ENCODE measurements at regions not wholly inside any gene's neighbourhood (a gene's known extent, or its start where the extent isn't known, plus 50 kb on each side); places are given as distances from the start of the nearest gene placed in this dataset.

DNA sequence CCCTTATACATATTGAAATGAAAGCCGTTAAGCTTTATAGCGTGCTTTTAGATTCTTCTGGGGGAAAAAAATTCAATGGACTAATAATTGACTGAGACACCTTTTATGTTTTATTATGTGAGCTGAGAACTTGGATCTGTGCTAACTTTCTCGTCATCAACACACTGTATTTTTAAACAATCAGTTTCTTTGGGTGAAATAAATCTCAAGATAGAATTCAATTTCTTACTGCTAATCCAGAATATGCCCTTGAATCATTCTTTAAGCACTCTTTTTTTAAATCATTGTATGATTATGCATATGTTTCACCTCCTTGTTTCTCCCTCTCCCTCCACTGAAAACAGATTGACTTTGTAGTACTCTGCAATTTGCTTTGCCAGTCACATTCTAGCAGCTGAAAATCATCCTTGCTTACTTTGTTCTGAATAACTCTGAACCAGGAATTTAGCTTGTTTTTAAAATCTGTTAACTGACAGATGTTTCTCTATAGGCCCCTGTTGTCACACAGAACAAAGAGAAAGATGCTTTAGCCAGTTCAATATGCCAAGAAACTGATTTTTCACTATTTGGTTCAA, 81.5 kb downstream of the SLIT2 start (continued):
- TF ChIP-seq ZC3H10 (CRISPR knock-in tag; IDR thresholded peaks at IDR 0.05) (no peak), SNAI2 (CRISPR knock-in tag; IDR thresholded peaks at IDR 0.05) (no peak), ESRRG (CRISPR knock-in tag; IDR thresholded peaks at IDR 0.05) (no peak), ISL1 (CRISPR knock-in tag; IDR thresholded peaks at IDR 0.05) (no peak), OSR1 (CRISPR knock-in tag; IDR thresholded peaks at IDR 0.05) (no peak)
- TF ChIP-seq, protein P1, sequence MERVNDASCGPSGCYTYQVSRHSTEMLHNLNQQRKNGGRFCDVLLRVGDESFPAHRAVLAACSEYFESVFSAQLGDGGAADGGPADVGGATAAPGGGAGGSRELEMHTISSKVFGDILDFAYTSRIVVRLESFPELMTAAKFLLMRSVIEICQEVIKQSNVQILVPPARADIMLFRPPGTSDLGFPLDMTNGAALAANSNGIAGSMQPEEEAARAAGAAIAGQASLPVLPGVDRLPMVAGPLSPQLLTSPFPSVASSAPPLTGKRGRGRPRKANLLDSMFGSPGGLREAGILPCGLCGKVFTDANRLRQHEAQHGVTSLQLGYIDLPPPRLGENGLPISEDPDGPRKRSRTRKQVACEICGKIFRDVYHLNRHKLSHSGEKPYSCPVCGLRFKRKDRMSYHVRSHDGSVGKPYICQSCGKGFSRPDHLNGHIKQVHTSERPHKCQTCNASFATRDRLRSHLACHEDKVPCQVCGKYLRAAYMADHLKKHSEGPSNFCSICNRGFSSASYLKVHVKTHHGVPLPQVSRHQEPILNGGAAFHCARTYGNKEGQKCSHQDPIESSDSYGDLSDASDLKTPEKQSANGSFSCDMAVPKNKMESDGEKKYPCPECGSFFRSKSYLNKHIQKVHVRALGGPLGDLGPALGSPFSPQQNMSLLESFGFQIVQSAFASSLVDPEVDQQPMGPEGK (CRISPR knock-in tag; IDR thresholded peaks at IDR 0.05; ENCODE audit: borderline replicate concordance) = no peak

DNA sequence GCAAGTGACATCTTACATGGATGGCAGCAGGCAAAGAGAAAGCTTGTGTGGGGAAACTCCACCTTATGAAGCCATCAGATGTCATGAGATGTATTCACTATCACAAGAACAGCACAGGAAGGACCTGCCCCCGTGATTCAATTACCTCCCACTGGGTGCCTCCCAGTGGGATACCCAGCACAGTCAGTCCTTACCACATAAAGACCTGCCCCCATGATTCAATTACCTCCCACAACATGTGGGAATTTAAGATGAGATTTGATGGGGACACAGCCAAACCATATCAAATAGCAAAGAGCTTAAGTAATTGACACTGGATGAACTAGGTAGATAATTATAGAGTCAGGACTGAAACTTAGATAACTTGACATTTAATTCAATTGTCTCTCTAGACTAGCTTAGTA, 85.6 kb downstream of the SLIT2 start:
- ATAC-seq = peak; percentile 32
- TF ChIP-seq ZFP30 (CRISPR knock-in tag; IDR thresholded peaks at IDR 0.05) = no peak
- no peak for TF ChIP-seq OSR1 (CRISPR knock-in tag; IDR thresholded peaks at IDR 0.05)
- TF ChIP-seq ESRRG (CRISPR knock-in tag; IDR thresholded peaks at IDR 0.05) = no peak
- no peak for TF ChIP-seq RARB (CRISPR knock-in tag; IDR thresholded peaks at IDR 0.05)
- TF ChIP-seq CSRNP3 (CRISPR knock-in tag; IDR thresholded peaks at IDR 0.05) = no peak
- no peak for TF ChIP-seq ARNTL (CRISPR knock-in tag; IDR thresholded peaks at IDR 0.05; ENCODE audit: borderline replicate concordance, low read depth)
- TF ChIP-seq ZNF565 (CRISPR knock-in tag; conservative IDR thresholded peaks at IDR 0.05; ENCODE audit: low read depth) = no peak

DNA sequence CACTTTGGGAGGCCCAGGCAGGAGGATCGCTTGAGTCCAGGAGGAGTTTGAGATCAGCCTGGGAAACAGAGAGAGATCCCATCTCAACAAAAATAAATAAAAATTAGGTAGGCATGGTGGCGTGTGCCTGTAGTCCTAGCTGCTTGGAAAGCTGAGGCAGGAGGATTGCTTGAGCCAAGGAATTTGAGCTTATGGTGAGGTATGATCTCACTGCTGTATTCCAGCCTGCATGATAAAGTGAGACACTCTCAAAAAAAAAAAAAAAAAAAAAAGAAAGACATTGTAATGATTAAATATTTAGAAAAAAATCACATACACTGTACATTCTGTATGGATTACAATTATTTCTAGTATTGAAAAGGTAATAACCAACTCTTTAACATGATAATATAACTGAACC, 87.1 kb downstream of the SLIT2 start:
- peak; percentile 61 for ATAC-seq
- no peak for TF ChIP-seq ZNF8 (CRISPR knock-in tag; IDR thresholded peaks at IDR 0.05)
- TF ChIP-seq ARNTL (CRISPR knock-in tag; IDR thresholded peaks at IDR 0.05; ENCODE audit: borderline replicate concordance, low read depth) = no peak
- no peak for TF ChIP-seq ZFP3 (CRISPR knock-in tag; IDR thresholded peaks at IDR 0.05)
- TF ChIP-seq GLIS3 (CRISPR knock-in tag; IDR thresholded peaks at IDR 0.05) = no peak
- no peak for TF ChIP-seq ZNF565 (CRISPR knock-in tag; conservative IDR thresholded peaks at IDR 0.05; ENCODE audit: low read depth)
- TF ChIP-seq, protein P2, sequence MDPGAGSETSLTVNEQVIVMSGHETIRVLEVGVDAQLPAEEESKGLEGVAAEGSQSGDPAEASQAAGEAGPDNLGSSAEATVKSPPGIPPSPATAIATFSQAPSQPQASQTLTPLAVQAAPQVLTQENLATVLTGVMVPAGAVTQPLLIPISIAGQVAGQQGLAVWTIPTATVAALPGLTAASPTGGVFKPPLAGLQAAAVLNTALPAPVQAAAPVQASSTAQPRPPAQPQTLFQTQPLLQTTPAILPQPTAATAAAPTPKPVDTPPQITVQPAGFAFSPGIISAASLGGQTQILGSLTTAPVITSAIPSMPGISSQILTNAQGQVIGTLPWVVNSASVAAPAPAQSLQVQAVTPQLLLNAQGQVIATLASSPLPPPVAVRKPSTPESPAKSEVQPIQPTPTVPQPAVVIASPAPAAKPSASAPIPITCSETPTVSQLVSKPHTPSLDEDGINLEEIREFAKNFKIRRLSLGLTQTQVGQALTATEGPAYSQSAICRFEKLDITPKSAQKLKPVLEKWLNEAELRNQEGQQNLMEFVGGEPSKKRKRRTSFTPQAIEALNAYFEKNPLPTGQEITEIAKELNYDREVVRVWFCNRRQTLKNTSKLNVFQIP (CRISPR knock-in tag; IDR thresholded peaks at IDR 0.05; ENCODE audit: borderline replicate concordance, low read depth) = no peak
- no peak for TF ChIP-seq CREB5 (CRISPR knock-in tag; IDR thresholded peaks at IDR 0.05; ENCODE audit: low read depth)

- ATAC-seq = no peak
- TF ChIP-seq ZFP3 (CRISPR knock-in tag; IDR thresholded peaks at IDR 0.05) (no peak), OSR1 (CRISPR knock-in tag; IDR thresholded peaks at IDR 0.05) (no peak), BACH2 (CRISPR knock-in tag; IDR thresholded peaks at IDR 0.05; ENCODE audit: borderline replicate concordance) (no peak), ZFP30 (CRISPR knock-in tag; IDR thresholded peaks at IDR 0.05) (no peak), SNAI2 (CRISPR knock-in tag; IDR thresholded peaks at IDR 0.05) (no peak), CREB5 (CRISPR knock-in tag; IDR thresholded peaks at IDR 0.05; ENCODE audit: low read depth) (no peak)
- TF ChIP-seq, protein P2 (CRISPR knock-in tag; IDR thresholded peaks at IDR 0.05; ENCODE audit: borderline replicate concordance, low read depth) = no peak
These were observed 89.5 kb downstream of the SLIT2 start for GRCh38 chr4:20341134-20341738.
